Stimulated activated CD4-positive, alpha-beta T cell treated with anti-CD3 and anti-CD28 coated beads, Interleukin-15, amount 100 ng/mL, for 24 hours (primary cell): ENCODE measurements at regions not wholly inside any gene's neighbourhood (a gene's known extent, or its start where the extent isn't known, plus 50 kb on each side); places are given as distances from the start of the nearest gene placed in this dataset.
"Not testable (repeated sequence)": the region's sequence is repeated elsewhere in the genome, so short reads cannot be mapped to it uniquely, and the experiment has no call there.

ENCODE experiments used
- DNase-seq: peaks from one replicate; pipeline ENCODE4 v3.0.0-alpha.2; 2020

- no peak for DNase-seq
These were observed 105.0 kb upstream of the ALKAL2 start for GRCh38 chr2:392926-393280.

DNA sequence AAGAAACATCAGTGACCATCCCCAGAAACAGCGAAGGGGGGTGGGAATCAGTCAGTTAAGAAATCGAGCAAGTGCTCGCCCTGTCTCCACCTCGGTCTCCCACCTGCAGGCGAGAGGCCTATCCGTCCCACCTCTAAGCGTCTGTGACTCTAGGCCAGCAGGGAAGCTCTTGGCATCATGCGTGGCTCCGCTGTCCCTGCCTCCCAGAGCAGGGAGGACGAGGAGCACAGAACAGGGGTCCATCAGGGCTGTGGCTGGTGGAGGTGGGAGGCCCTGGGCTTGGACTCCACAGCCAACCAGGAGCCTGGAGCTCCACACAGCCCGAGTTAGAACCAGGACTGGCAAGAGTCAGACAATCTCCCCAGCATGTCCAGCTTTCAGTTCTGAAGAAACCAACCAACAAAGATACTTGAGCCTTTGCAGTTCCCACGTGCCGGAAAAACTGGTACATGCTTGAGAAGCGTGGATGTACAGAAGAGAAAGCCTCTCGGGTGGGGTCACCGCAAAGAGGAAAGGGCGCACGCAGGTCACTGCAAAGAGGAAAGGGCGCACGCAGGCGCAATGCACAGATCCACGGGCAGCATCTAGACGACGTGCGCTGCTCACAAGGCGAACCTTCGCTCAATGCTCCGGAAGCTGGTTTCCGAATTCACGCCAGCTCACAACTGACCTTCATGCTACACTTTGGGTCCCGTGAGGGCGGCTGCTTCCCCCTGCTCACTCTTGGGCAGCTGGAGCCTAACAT, 104.5 kb upstream of the ALKAL2 start:
- no peak for DNase-seq

- DNase-seq, result peak; percentile 24
These were observed 103.8 kb upstream of the ALKAL2 start for GRCh38 chr2:391696-392095.

DNA sequence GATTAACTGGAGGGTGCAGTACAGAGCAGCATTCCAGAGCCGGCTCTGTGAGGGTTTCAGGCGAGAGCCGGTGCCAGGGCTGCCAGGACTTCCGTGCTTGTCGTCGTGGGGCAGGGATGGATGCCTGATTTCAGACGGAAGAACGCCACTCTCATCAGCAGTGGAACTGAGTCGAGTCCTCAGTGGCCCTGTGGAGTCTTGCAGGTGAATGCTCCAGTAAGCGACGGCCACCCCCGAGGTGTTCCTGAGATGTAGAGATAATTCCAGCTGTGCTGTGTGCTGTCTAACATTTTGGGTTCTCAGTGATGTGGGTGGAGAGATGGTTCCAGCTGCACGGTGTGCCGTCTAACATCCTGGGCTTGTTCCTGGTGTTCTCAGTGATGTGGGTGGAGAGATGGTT, 103.1 kb upstream of the ALKAL2 start:
- no peak for DNase-seq

DNA sequence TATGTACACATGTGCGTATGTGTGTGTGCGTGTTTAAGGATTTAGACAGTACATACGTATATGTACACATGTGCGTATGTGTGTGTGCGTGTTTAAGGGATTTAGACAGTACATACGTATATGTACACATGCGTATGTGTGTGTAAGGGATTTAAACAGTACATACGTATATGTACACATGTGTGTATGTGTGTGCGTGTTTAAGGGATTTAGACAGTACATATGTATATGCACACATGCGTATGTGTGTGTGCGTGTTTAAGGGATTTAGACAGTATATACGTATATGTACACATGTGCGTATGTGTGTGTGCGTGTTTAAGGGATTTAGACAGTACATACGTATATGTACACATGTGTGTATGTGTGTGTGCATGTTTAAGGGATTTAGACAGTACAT, 102.1 kb upstream of the ALKAL2 start:
- DNase-seq, result not testable (repeated sequence)

- not testable (repeated sequence) for DNase-seq
These were observed 100.9 kb upstream of the ALKAL2 start for GRCh38 chr2:388752-389151.

GRCh38 chr2:387980-388421, 100.1 kb upstream of the ALKAL2 start:
- no peak for DNase-seq

DNA sequence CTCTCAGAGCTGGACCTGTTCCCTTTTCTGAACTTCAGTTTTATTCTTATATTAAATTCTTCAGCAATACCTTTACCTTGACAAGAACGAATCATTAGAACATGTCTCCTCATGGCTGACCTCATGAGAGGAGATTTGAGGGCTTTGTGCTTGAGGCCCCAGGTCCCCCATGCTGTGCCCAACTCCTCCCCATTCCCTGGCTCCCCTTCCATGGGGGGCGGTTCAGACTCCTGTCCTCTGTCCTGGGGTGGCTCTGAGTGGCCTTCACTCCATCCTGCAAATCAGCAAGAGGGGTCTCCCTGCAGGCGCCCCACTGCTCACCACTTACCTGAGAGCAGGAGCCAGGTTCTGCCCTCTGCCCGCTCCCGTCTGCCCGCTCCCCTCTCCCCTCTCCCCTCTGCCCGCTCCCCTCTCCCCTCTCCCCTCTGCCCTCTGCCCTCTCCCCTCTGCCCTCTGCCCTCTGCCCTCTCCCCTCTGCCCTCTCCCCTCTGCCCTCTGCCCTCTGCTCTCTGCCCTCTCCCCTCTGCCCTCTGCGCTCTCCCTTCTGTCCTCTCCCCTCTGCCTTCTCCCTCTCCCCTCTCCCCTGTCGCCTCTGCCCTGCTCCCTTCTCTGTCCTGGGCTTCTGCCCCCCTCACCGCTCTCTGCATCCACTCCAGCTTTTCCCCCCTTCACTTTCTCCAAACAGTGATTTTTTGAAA, 98.7 kb upstream of the ALKAL2 start:
- DNase-seq, result no peak

DNA sequence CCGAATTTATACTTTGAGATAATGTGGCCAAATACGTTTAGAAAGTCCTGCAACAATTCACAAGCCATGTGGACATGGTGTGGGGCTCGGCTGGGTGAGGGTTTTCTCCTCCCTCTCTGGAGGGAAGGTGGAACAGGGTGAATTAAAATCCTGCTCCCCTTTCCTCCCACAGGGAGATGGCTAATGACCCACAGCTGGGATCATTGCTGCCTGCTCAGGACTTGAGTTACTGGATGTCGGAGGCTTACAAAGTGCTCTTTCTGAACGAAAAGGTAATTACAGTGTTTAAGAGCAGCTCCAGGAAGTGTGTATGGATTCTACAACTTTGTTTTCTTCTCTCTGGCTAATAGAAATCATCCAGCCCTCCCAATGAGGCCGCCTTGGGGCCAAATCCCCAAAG, 97.9 kb upstream of the ALKAL2 start:
- no peak for DNase-seq

DNA sequence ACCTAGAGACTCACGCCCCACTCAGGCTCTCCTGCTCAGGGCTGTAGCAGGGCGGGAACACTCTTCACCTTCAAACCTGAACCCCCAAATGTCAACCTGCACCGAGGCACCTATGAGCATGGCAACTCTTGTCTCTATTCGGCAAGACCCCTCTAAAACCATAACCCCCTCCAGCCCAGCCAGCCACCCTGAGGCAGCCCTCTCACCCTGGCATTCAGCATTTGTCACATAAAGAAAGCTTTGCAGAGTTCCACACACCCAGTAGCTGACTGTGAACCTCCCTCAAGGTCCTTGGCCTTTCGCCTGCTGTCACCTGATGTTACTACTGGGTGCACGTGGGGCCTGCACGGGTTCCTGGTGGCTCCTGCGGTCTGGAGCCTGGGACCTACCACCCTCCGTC, 97.2 kb upstream of the ALKAL2 start:
- DNase-seq, result no peak

GRCh38 chr2:383888-384287, 96.0 kb upstream of the ALKAL2 start:
- no peak for DNase-seq

DNA sequence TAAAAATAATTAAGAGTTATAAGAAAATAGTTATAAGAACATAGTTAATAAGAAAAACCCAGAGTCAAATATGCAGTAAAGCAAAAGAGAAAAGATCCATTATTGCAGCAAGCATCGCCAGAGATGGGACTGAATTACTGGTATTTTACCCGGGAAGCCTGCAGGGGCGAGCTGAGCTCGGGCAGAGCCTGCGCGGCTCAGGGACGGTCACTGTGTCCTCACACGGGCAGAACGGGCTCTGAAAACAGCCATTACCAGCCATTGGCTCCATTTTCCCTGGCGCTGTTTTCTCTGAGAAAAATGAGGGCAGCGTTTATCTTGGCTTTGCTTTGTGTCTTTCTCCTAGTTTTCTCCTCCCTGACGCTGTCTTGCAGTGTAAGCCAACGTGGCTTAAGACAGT, 95.3 kb upstream of the ALKAL2 start:
- DNase-seq, result no peak

DNA sequence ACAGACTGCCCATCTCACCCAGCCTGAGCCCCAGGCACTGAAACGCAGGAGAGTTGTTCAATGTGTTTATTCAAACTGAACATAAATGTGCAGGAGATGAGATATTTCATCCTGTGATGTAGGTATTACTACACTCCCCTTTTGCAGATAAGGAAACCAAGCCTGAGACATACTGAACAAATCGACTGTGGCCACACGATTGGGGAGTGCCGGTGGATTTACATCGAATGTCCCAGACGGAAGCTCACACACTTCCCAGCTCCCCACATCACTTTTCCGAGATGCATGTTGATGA, 94.8 kb upstream of the ALKAL2 start:
- DNase-seq, result no peak

GRCh38 chr2:381941-382727, 94.2 kb upstream of the ALKAL2 start:
- DNase-seq, result no peak

- DNase-seq, result no peak
These were observed 93.3 kb upstream of the ALKAL2 start for GRCh38 chr2:381181-381580.

DNA sequence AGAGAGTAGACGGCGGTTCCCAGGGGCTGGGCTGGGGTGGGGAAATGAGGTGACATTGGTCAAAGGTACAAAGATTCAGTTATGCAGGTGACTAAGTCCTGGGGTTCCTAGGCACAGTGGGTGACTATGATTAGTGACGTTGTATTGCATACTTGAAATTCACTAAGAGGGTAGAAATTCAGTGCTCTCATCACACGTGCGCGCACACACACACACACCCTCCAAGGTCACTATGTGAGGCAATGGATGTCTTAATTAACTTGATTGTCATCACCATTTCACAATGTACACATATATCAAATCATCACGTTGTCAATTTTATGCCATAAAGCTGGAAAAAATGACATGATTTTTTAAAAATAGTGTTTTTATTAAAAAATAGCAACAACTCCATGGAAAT, 92.9 kb upstream of the ALKAL2 start:
- DNase-seq, result no peak

- no peak for DNase-seq
These were observed 92.3 kb upstream of the ALKAL2 start for GRCh38 chr2:380221-380620.

- DNase-seq, result no peak
These were observed 91.9 kb upstream of the ALKAL2 start for GRCh38 chr2:379778-380177.

- no peak for DNase-seq
These were observed 90.5 kb upstream of the ALKAL2 start for GRCh38 chr2:378364-378763.

DNA sequence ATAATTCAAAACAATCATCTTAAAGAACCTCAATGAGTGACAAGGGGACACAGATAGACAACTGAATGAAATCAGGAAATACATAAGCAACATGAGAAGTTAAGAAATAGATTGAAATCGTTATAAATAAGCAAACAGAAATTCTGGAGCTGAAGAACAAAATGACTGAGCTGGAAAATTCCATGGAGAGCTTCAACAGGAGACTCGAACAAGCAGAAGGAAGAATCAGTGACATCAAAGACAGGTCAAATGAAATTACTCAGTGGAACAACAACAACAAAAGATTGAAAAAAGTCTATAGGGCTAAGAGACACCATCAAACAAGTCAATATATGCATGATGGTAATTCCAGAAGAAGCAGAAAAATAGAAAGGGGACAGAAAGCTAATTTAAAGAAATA, 89.5 kb upstream of the ALKAL2 start:
- no peak for DNase-seq

DNA sequence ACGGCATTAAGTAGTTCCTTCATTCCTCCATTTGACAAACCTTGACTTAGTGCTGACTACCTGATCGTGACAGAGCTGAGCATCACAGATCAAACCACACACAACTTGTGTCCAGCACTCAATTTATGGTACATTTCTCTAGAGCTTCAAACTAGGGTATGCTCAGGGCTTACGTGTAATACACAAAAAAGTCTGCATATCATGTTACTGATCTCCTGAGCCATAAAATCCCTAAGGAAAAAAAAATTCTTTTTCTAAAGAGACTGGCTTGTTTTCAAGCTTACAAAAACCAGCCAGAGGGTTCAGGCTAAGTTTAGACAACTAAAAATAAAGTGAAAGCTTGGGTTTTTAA, 88.0 kb upstream of the ALKAL2 start:
- DNase-seq, result no peak

GRCh38 chr2:375270-375955, 87.5 kb upstream of the ALKAL2 start:
- DNase-seq, result no peak

- DNase-seq, result no peak
These were observed 80.5 kb upstream of the ALKAL2 start for GRCh38 chr2:368386-368785.

- no peak for DNase-seq
These were observed 79.4 kb upstream of the ALKAL2 start for GRCh38 chr2:367246-367645.
